Kidney (tissue), 13 donors: ENCODE measurements at regions not wholly inside any gene's neighbourhood (a gene's known extent, or its start where the extent isn't known, plus 50 kb on each side); places are given as distances from the start of the nearest gene placed in this dataset.

Experiments used
- DNase-seq, 5 donors: peaks; one replicate each; pipeline ENCODE4 v3.0.0-alpha.2; 2013 to 2020
- FAIRE-seq: peaks from 2 replicates; lab custom pipeline; 2012; peaks lifted over from hg19 to GRCh38; lab: Jason Lieb, UNC
- H3K27ac ChIP-seq, 2 donors: one replicate each; pipeline ENCODE4 v1.7.0; 2013; ENCODE audit warnings: low read depth in 2 of 2, low read length in 2 of 2, inconsistent platforms in 1 of 2
- H3K27me3 ChIP-seq: one replicate; pipeline ENCODE4 v1.7.1; 2013; ENCODE audit warnings: low read length, inconsistent platforms; ENCODE audit not compliant: control insufficient read depth, insufficient read depth
- H3K36me3 ChIP-seq, 3 donors: one replicate each; pipeline versions ENCODE4 v1.7.0 to v1.7.1; 2013; ENCODE audit warnings: low read length in 3 of 3, control low read depth in 1 of 3, inconsistent platforms in 1 of 3; ENCODE audit not compliant: insufficient read depth in 3 of 3, control insufficient read depth in 2 of 3
- H3K4me1 ChIP-seq, 3 donors: one replicate each; pipeline versions ENCODE4 v1.7.0 to v1.7.1; 2013; ENCODE audit warnings: low read length in 3 of 3, inconsistent platforms in 1 of 3, low read depth in 1 of 3; ENCODE audit not compliant: control insufficient read depth in 2 of 3, insufficient read depth in 2 of 3
- H3K4me3 ChIP-seq, 3 donors: one replicate each; pipeline versions ENCODE4 v1.7.0 to v1.8.1; 2013; ENCODE audit warnings: low read length in 3 of 3, control low read depth in 1 of 3, inconsistent platforms in 1 of 3
- H3K9ac ChIP-seq, 3 donors: one replicate each; pipeline versions ENCODE4 v1.7.0 to v1.7.1; 2013; ENCODE audit warnings: low read length in 3 of 3, control low read depth in 1 of 3, inconsistent platforms in 1 of 3
- H3K9me3 ChIP-seq, 3 donors: one replicate each; pipeline versions ENCODE4 v1.7.0 to v1.7.1; 2013; ENCODE audit warnings: low read length in 3 of 3, control low read depth in 1 of 3, inconsistent platforms in 1 of 3; ENCODE audit not compliant: control insufficient read depth in 2 of 3, insufficient read depth in 1 of 3
- intact Hi-C: fragments of 100-400 bp; cut with DNase I; formaldehyde crosslinking; loops from one replicate; pipeline ENCODE4 v1.11.1; 2022
- TF ChIP-seq, protein P1 (sequence below): IDR thresholded peaks from 3 replicates; pipeline ENCODE4 v1.5.1; 2012; ENCODE audit warnings: mild to moderate bottlenecking, moderate library complexity, borderline replicate concordance; ENCODE audit not compliant: insufficient read depth; ENCODE audit errors: extremely low read depth
- donor health status: control.
- donor health status: control.
- donor health status: control.
- donor health status: control.
- donor health status: control.
- donor health status: DM: yes; HTN: yes; CAD: no.
- donor health status: Normal renal cell carcinoma (clear cell type).

DNA sequence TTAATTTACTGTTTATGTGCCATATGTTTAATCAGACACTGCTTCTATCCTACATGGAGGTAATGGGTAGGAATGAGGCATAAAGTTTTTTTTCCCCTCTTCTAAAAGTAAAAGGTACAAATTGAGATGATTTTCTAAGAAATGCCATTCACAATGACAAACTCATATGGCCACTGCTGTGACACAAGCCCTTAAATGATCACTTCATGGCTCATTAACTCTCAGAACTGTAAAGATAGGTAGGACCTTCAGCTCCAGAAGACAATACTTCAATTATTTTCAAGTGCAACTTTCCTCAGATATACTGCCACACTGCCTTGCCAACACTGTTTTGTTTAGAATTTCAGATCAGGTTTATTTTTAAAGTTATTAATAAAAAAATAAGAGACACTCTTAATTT, 362.9 kb upstream of the ZNF608 start:
- TF ChIP-seq, protein P1, sequence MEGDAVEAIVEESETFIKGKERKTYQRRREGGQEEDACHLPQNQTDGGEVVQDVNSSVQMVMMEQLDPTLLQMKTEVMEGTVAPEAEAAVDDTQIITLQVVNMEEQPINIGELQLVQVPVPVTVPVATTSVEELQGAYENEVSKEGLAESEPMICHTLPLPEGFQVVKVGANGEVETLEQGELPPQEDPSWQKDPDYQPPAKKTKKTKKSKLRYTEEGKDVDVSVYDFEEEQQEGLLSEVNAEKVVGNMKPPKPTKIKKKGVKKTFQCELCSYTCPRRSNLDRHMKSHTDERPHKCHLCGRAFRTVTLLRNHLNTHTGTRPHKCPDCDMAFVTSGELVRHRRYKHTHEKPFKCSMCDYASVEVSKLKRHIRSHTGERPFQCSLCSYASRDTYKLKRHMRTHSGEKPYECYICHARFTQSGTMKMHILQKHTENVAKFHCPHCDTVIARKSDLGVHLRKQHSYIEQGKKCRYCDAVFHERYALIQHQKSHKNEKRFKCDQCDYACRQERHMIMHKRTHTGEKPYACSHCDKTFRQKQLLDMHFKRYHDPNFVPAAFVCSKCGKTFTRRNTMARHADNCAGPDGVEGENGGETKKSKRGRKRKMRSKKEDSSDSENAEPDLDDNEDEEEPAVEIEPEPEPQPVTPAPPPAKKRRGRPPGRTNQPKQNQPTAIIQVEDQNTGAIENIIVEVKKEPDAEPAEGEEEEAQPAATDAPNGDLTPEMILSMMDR, result no peak
- Histone ChIP-seq H3K36me3 (no peaks in the 10 kb centered on the region), H3K9ac (no peak overlapping the region), H3K27ac (no peak overlapping the region), H3K27me3 (no peaks in the 10 kb centered on the region), H3K4me3 (no peak overlapping the region), H3K9me3 (no peaks in the 10 kb centered on the region), H3K4me1 (no peaks in the 10 kb centered on the region)
- intact Hi-C loops, result no loop called here
- DNase-seq, result no peak
- FAIRE-seq, result no peak

DNA sequence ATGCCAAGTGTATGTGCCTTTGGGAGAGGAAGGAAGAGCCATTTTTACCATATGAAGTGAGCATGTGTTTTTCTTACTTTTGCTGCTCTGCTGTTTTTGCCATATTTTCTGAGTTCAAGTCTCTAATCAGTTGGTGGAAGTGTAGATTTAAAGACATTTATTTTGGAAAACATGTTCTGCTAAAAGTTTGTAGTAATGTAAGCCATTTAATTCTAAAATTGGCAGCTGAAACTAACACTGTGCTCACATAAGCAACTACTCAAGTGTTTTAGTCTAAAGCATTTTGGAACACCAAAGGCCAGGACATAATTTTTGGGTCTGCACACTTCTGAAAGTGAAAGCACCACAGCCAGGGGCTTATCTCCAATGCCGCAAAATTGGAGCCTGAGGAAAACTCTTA, 363.4 kb upstream of the ZNF608 start:
- intact Hi-C loops, result no loop called here
- no peak overlapping the region for H3K27ac ChIP-seq
- TF ChIP-seq, protein P1, result no peak
- DNase-seq (no peak), FAIRE-seq (no peak)
- no peak overlapping the region for H3K4me3 ChIP-seq
- no peaks in the 10 kb centered on the region for H3K36me3 ChIP-seq
- H3K9me3 ChIP-seq, result no peaks in the 10 kb centered on the region
- H3K9ac ChIP-seq, result no peak overlapping the region
- no peaks in the 10 kb centered on the region for H3K27me3 ChIP-seq
- no peaks in the 10 kb centered on the region for H3K4me1 ChIP-seq

DNA sequence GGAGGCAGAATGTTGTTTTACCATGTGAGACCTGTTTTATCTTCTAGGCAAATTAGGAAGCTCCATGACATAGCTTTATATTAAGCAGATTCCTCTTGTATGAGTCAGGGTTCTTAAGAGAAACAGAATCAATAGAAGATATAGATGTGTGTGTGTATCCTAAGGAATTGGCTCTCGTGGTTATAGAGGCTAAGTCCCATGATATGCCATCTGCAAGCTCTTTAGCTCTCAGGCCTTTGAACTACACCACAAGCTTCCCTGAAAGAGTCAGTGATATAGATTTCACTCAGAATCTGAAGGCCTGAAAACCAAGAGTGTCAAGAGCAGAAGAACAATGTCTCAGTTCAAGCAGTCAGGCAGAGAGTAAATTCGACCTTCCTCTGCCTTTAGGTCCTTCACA, 365.8 kb upstream of the ZNF608 start:
- Histone ChIP-seq H3K27me3 (no peaks in the 10 kb centered on the region), H3K9me3 (no peaks in the 10 kb centered on the region), H3K9ac (no peak overlapping the region), H3K27ac (no peak overlapping the region), H3K36me3 (no peaks in the 10 kb centered on the region), H3K4me3 (no peak overlapping the region), H3K4me1 (no peaks in the 10 kb centered on the region)
- FAIRE-seq (no peak), DNase-seq (no peak)
- TF ChIP-seq, protein P1, result no peak
- intact Hi-C loops, result no loop called here

DNA sequence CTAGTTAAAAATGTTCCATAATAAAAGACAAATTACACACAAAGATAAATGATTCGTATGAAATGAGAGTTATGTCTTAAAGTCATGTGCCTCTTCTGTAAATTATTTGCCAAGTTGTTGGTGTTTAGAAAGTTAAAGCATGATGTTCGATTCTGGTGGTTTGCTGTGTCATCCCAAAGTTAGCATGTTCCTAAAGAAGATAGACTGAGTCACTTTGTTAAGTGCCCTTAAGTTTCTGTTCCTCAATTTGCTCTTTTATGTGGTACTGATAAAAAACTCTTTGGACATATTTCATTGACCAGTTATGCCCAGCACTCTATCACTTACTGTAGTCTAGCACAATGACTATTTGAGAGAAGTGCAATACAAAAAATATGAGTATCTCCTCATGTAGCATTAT, 366.9 kb upstream of the ZNF608 start:
- Histone ChIP-seq H3K4me3 (no peak overlapping the region), H3K27ac (no peak overlapping the region), H3K36me3 (no peaks in the 10 kb centered on the region), H3K27me3 (no peaks in the 10 kb centered on the region), H3K4me1 (no peaks in the 10 kb centered on the region), H3K9ac (no peak overlapping the region), H3K9me3 (no peaks in the 10 kb centered on the region)
- no peak for DNase-seq
- intact Hi-C loops, result no loop called here
- FAIRE-seq, result no peak
- TF ChIP-seq, protein P1, result no peak
